ENCODE measurements at regions not wholly inside any gene's neighbourhood (a gene's known extent, or its start where the extent isn't known, plus 50 kb on each side); places are given as distances from the start of the nearest gene placed in this dataset.

- H4K91ac ChIP-seq (ENCODE audit: low read depth, low read length, poor library complexity), result no peak overlapping the region
- no peaks in the 10 kb centered on the region for H3K27me3 ChIP-seq (ENCODE audit: control insufficient read depth in 3 of 3, insufficient read depth in 3 of 3, low read depth in 1 of 3, low read length in 3 of 3)
- H3K9ac ChIP-seq (ENCODE audit: low read depth, low read length, poor library complexity), result no peak overlapping the region
- H4K8ac ChIP-seq (ENCODE audit: low read depth, low read length), result no peak overlapping the region
- H3K4me2 ChIP-seq (ENCODE audit: insufficient read depth, low read length, poor library complexity, severe bottlenecking), result no peak overlapping the region
- H2AFZ ChIP-seq (ENCODE audit: low read length), result no peak overlapping the region
- H3K14ac ChIP-seq (ENCODE audit: low read length), result no peak overlapping the region
- H2AK5ac ChIP-seq (ENCODE audit: low read depth, low read length), result no peak overlapping the region
- H3K4me1 ChIP-seq (ENCODE audit: control insufficient read depth in 2 of 2, insufficient read depth in 1 of 2, low read depth in 1 of 2, low read length in 2 of 2), result no peaks in the 10 kb centered on the region
- H3K79me1 ChIP-seq (ENCODE audit: low read depth, low read length), result no peaks in the 10 kb centered on the region
- WGBS, 2 donors (ENCODE audit: extremely low coverage in 2 of 2, insufficient read length in 2 of 2, insufficient replicate concordance in 1 of 2), result no CpG with 5 or more reads among the region's 1 CpG
- no peak overlapping the region for H3K18ac ChIP-seq (ENCODE audit: low read length)
- no peaks in the 10 kb centered on the region for H3K9me3 ChIP-seq (replicated peaks in 1 of 2; ENCODE audit: control insufficient read depth in 2 of 2, insufficient read depth in 1 of 2, low read depth in 1 of 2, low read length in 2 of 2)
- no peak overlapping the region for H3K4ac ChIP-seq (ENCODE audit: low read length)
- no peak for DNase-seq (ENCODE audit: low spot score)
- no peak overlapping the region for H2BK120ac ChIP-seq (ENCODE audit: low read depth, low read length)
- H3K23ac ChIP-seq (ENCODE audit: low read depth, low read length, poor library complexity), result no peak overlapping the region
- H3K27ac ChIP-seq (replicated peaks; ENCODE audit: low read length), result no peak overlapping the region
- H3K36me3 ChIP-seq (replicated peaks in 1 of 2; ENCODE audit: control insufficient read depth in 2 of 2, insufficient read depth in 2 of 2, low read length in 2 of 2), result no peaks in the 10 kb centered on the region
- H2BK15ac ChIP-seq (ENCODE audit: low read length), result no peak overlapping the region
- no peak overlapping the region for H2BK5ac ChIP-seq (ENCODE audit: low read length)
- H3K4me3 ChIP-seq (ENCODE audit: low read length in 2 of 2), result no peak overlapping the region
- no peak overlapping the region for H2BK12ac ChIP-seq (ENCODE audit: low read length)
These were observed 145.3 kb upstream of the SGCD start for GRCh38 chr5:156181656-156182055.

- no CpG with 5 or more reads among the region's 4 CpGs for WGBS, 2 donors (ENCODE audit: extremely low coverage in 2 of 2, insufficient read length in 2 of 2, insufficient replicate concordance in 1 of 2)
These were observed 144.6 kb upstream of the SGCD start for GRCh38 chr5:156182174-156182967.

GRCh38 chr5:156186760-156187159, 140.2 kb upstream of the SGCD start:
- H3K14ac ChIP-seq (ENCODE audit: low read length), result no peak overlapping the region
- no peaks in the 10 kb centered on the region for H3K79me1 ChIP-seq (ENCODE audit: low read depth, low read length)
- H2BK5ac ChIP-seq (ENCODE audit: low read length), result no peak overlapping the region
- H3K4me1 ChIP-seq (ENCODE audit: control insufficient read depth in 2 of 2, insufficient read depth in 1 of 2, low read depth in 1 of 2, low read length in 2 of 2), result peaks cover 0 to 2% of the 10 kb centered on the region in 2 donors
- H3K4me3 ChIP-seq (ENCODE audit: low read length in 2 of 2), result no peak overlapping the region
- no peak overlapping the region for H4K8ac ChIP-seq (ENCODE audit: low read depth, low read length)
- H3K36me3 ChIP-seq (replicated peaks in 1 of 2; ENCODE audit: control insufficient read depth in 2 of 2, insufficient read depth in 2 of 2, low read length in 2 of 2), result no peaks in the 10 kb centered on the region
- DNase-seq (ENCODE audit: low spot score), result no peak
- H3K4ac ChIP-seq (ENCODE audit: low read length), result no peak overlapping the region
- H3K9ac ChIP-seq (ENCODE audit: low read depth, low read length, poor library complexity), result no peak overlapping the region
- H3K18ac ChIP-seq (ENCODE audit: low read length), result no peak overlapping the region
- H3K9me3 ChIP-seq (replicated peaks in 1 of 2; ENCODE audit: control insufficient read depth in 2 of 2, insufficient read depth in 1 of 2, low read depth in 1 of 2, low read length in 2 of 2), result no peaks in the 10 kb centered on the region
- no peak overlapping the region for H3K27ac ChIP-seq (replicated peaks; ENCODE audit: low read length)
- no CpG with 5 or more reads among the region's 1 CpG for WGBS, 2 donors (ENCODE audit: extremely low coverage in 2 of 2, insufficient read length in 2 of 2, insufficient replicate concordance in 1 of 2)
- H2AK5ac ChIP-seq (ENCODE audit: low read depth, low read length), result no peak overlapping the region
- no peak overlapping the region for H3K4me2 ChIP-seq (ENCODE audit: insufficient read depth, low read length, poor library complexity, severe bottlenecking)
- H3K27me3 ChIP-seq (ENCODE audit: control insufficient read depth in 3 of 3, insufficient read depth in 3 of 3, low read depth in 1 of 3, low read length in 3 of 3), result no peaks in the 10 kb centered on the region
- no peak overlapping the region for H4K91ac ChIP-seq (ENCODE audit: low read depth, low read length, poor library complexity)
- no peak overlapping the region for H2AFZ ChIP-seq (ENCODE audit: low read length)
- no peak overlapping the region for H3K23ac ChIP-seq (ENCODE audit: low read depth, low read length, poor library complexity)
- no peak overlapping the region for H2BK15ac ChIP-seq (ENCODE audit: low read length)
- no peak overlapping the region for H2BK120ac ChIP-seq (ENCODE audit: low read depth, low read length)
- H2BK12ac ChIP-seq (ENCODE audit: low read length), result no peak overlapping the region

More at GRCh38 chr5:156182174-156182967, 144.6 kb upstream of the SGCD start:
- H2BK5ac ChIP-seq (ENCODE audit: low read length), result no peak overlapping the region
- H3K36me3 ChIP-seq (replicated peaks in 1 of 2; ENCODE audit: control insufficient read depth in 2 of 2, insufficient read depth in 2 of 2, low read length in 2 of 2), result no peaks in the 10 kb centered on the region
- no peak overlapping the region for H3K27ac ChIP-seq (replicated peaks; ENCODE audit: low read length)
- H2BK12ac ChIP-seq (ENCODE audit: low read length), result no peak overlapping the region
- no peak overlapping the region for H3K18ac ChIP-seq (ENCODE audit: low read length)
- no peak overlapping the region for H2AK5ac ChIP-seq (ENCODE audit: low read depth, low read length)
- no peaks in the 10 kb centered on the region for H3K9me3 ChIP-seq (replicated peaks in 1 of 2; ENCODE audit: control insufficient read depth in 2 of 2, insufficient read depth in 1 of 2, low read depth in 1 of 2, low read length in 2 of 2)
- no peak overlapping the region for H3K23ac ChIP-seq (ENCODE audit: low read depth, low read length, poor library complexity)
- H3K4ac ChIP-seq (ENCODE audit: low read length), result no peak overlapping the region
- no peak overlapping the region for H4K8ac ChIP-seq (ENCODE audit: low read depth, low read length)
- H4K91ac ChIP-seq (ENCODE audit: low read depth, low read length, poor library complexity), result no peak overlapping the region
- H2AFZ ChIP-seq (ENCODE audit: low read length), result no peak overlapping the region
- no peaks in the 10 kb centered on the region for H3K79me1 ChIP-seq (ENCODE audit: low read depth, low read length)
- no peak overlapping the region for H3K9ac ChIP-seq (ENCODE audit: low read depth, low read length, poor library complexity)
- H3K27me3 ChIP-seq (ENCODE audit: control insufficient read depth in 3 of 3, insufficient read depth in 3 of 3, low read depth in 1 of 3, low read length in 3 of 3), result no peaks in the 10 kb centered on the region
- no peak for DNase-seq (ENCODE audit: low spot score)
- H2BK120ac ChIP-seq (ENCODE audit: low read depth, low read length), result no peak overlapping the region
- no peak overlapping the region for H3K4me2 ChIP-seq (ENCODE audit: insufficient read depth, low read length, poor library complexity, severe bottlenecking)
- no peak overlapping the region for H2BK15ac ChIP-seq (ENCODE audit: low read length)
- no peak overlapping the region for H3K14ac ChIP-seq (ENCODE audit: low read length)
- no peak overlapping the region for H3K4me3 ChIP-seq (ENCODE audit: low read length in 2 of 2)
- no peaks in the 10 kb centered on the region for H3K4me1 ChIP-seq (ENCODE audit: control insufficient read depth in 2 of 2, insufficient read depth in 1 of 2, low read depth in 1 of 2, low read length in 2 of 2)

GRCh38 chr5:156188016-156188415, 138.9 kb upstream of the SGCD start:
- Histone ChIP-seq H2AFZ (ENCODE audit: low read length) (no peak overlapping the region), H3K27me3 (ENCODE audit: control insufficient read depth in 3 of 3, insufficient read depth in 3 of 3, low read depth in 1 of 3, low read length in 3 of 3) (no peaks in the 10 kb centered on the region), H2BK12ac (ENCODE audit: low read length) (no peak overlapping the region), H3K79me1 (ENCODE audit: low read depth, low read length) (no peaks in the 10 kb centered on the region), H3K18ac (ENCODE audit: low read length) (no peak overlapping the region), H2BK15ac (ENCODE audit: low read length) (no peak overlapping the region), H2BK120ac (ENCODE audit: low read depth, low read length) (no peak overlapping the region), H3K36me3 (replicated peaks in 1 of 2; ENCODE audit: control insufficient read depth in 2 of 2, insufficient read depth in 2 of 2, low read length in 2 of 2) (no peaks in the 10 kb centered on the region), H3K14ac (ENCODE audit: low read length) (no peak overlapping the region), H4K8ac (ENCODE audit: low read depth, low read length) (no peak overlapping the region), H3K4me2 (ENCODE audit: insufficient read depth, low read length, poor library complexity, severe bottlenecking) (no peak overlapping the region), H3K27ac (replicated peaks; ENCODE audit: low read length) (no peak overlapping the region), H3K9me3 (replicated peaks in 1 of 2; ENCODE audit: control insufficient read depth in 2 of 2, insufficient read depth in 1 of 2, low read depth in 1 of 2, low read length in 2 of 2) (no peaks in the 10 kb centered on the region), H3K9ac (ENCODE audit: low read depth, low read length, poor library complexity) (no peak overlapping the region), H2AK5ac (ENCODE audit: low read depth, low read length) (no peak overlapping the region), H3K4me3 (ENCODE audit: low read length in 2 of 2) (no peak overlapping the region), H3K4me1 (ENCODE audit: control insufficient read depth in 2 of 2, insufficient read depth in 1 of 2, low read depth in 1 of 2, low read length in 2 of 2) (peaks cover 0 to 2% of the 10 kb centered on the region in 2 donors), H3K23ac (ENCODE audit: low read depth, low read length, poor library complexity) (no peak overlapping the region), H4K91ac (ENCODE audit: low read depth, low read length, poor library complexity) (no peak overlapping the region), H2BK5ac (ENCODE audit: low read length) (no peak overlapping the region), H3K4ac (ENCODE audit: low read length) (no peak overlapping the region)
- WGBS, 2 donors (ENCODE audit: extremely low coverage in 2 of 2, insufficient read length in 2 of 2, insufficient replicate concordance in 1 of 2), result no CpG with 5 or more reads among the region's 3 CpGs
- no peak for DNase-seq (ENCODE audit: low spot score)
